Pulmonary artery endothelial cell (primary cell): ENCODE measurements at regions not wholly inside any gene's neighbourhood (a gene's known extent, or its start where the extent isn't known, plus 50 kb on each side); places are given as distances from the start of the nearest gene placed in this dataset.
"Not testable (repeated sequence)": the region's sequence is repeated elsewhere in the genome, so short reads cannot be mapped to it uniquely, and the experiment has no call there.

ENCODE experiments used
- DNase-seq: peaks from one replicate; pipeline ENCODE4 v3.0.0-alpha.2; 2011; ENCODE audit warnings: low read depth, low spot score

GRCh38 chr18:67778016-67778415, 261.5 kb upstream of the DSEL start:
- no peak for DNase-seq

GRCh38 chr18:67776929-67777328, 260.4 kb upstream of the DSEL start:
- DNase-seq: no peak

- no peak for DNase-seq
These were observed 254.8 kb upstream of the DSEL start for GRCh38 chr18:67771271-67771670.

- no peak for DNase-seq
These were observed 254.0 kb upstream of the DSEL start for GRCh38 chr18:67770520-67770919.

GRCh38 chr18:67766930-67767329, 250.4 kb upstream of the DSEL start:
- no peak for DNase-seq

GRCh38 chr18:67752211-67752610, 235.7 kb upstream of the DSEL start:
- not testable (repeated sequence) for DNase-seq

- no peak for DNase-seq
These were observed 226.4 kb upstream of the DSEL start for GRCh38 chr18:67742954-67743353.

GRCh38 chr18:67742525-67742924, 226.0 kb upstream of the DSEL start:
- DNase-seq: no peak

- no peak for DNase-seq
These were observed 219.0 kb upstream of the DSEL start for GRCh38 chr18:67735506-67735905.

GRCh38 chr18:67733088-67733487, 216.6 kb upstream of the DSEL start:
- DNase-seq: no peak

- no peak for DNase-seq
These were observed 215.3 kb upstream of the DSEL start for GRCh38 chr18:67731851-67732250.

GRCh38 chr18:67730886-67731285, 214.4 kb upstream of the DSEL start:
- no peak for DNase-seq

- no peak for DNase-seq
These were observed 211.8 kb upstream of the DSEL start for GRCh38 chr18:67728364-67728763.

GRCh38 chr18:67726882-67727281, 210.4 kb upstream of the DSEL start:
- no peak for DNase-seq

GRCh38 chr18:67717800-67718199, 201.3 kb upstream of the DSEL start:
- DNase-seq: no peak

- DNase-seq: no peak
These were observed 199.0 kb upstream of the DSEL start for GRCh38 chr18:67715567-67715966.

- DNase-seq: no peak
These were observed 194.1 kb upstream of the DSEL start for GRCh38 chr18:67710639-67711038.

- DNase-seq: no peak
These were observed 189.2 kb upstream of the DSEL start for GRCh38 chr18:67705748-67706147.

- DNase-seq: no peak
These were observed 179.2 kb upstream of the DSEL start for GRCh38 chr18:67695684-67696083.

- DNase-seq: no peak
These were observed 178.3 kb upstream of the DSEL start for GRCh38 chr18:67694787-67695186.

GRCh38 chr18:67692811-67693210, 176.3 kb upstream of the DSEL start:
- no peak for DNase-seq

- DNase-seq: no peak
These were observed 166.0 kb upstream of the DSEL start for GRCh38 chr18:67682516-67682915.

- no peak for DNase-seq
These were observed 161.0 kb upstream of the DSEL start for GRCh38 chr18:67677489-67677888.

GRCh38 chr18:67672716-67673115, 156.2 kb upstream of the DSEL start:
- no peak for DNase-seq
